ENCODE measurements at regions not wholly inside any gene's neighbourhood (a gene's known extent, or its start where the extent isn't known, plus 50 kb on each side); places are given as distances from the start of the nearest gene placed in this dataset.
"Not testable (repeated sequence)": the region's sequence is repeated elsewhere in the genome, so short reads cannot be mapped to it uniquely, and the experiment has no call there.

DNA sequence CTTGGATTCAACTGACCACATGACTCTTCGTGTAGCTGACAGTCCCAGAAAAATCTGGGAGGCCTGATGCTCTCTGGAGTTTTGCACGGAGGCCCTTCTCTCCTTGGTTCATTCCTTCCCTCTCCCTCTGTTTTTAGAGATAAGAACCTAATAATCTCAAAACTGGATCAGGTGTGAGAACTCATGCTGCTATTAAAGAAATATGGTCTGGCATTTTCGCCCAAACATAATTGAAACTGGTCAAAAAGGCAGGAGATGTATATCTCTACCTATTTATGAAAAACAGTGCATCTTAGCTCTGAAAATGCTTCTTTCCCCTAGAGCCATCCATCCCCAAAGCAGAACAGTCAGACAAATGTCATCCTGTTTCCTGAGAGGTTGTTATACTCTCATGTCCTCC is 397.5 kb downstream of the PRELID2 start:
- no peaks in the 10 kb centered on the region for H3K36me3 ChIP-seq (replicated peaks)
- no peaks in the 10 kb centered on the region for H3K27me3 ChIP-seq (ENCODE audit: low read depth)
- no peaks in the 10 kb centered on the region for H3K4me1 ChIP-seq
- no peaks in the 10 kb centered on the region for H3K9me3 ChIP-seq
- H3K4me3 ChIP-seq: no peak overlapping the region
- in situ Hi-C loops (cut with MboI; ENCODE audit: low sequenced_read_pairs): no loop called here
- no peak for DNase-seq (ENCODE audit: low spot score in 2 of 2)

GRCh38 chr5:145433077-145433476 is 402.1 kb downstream of the PRELID2 start:
- H3K4me3 ChIP-seq: no peak overlapping the region
- no peaks in the 10 kb centered on the region for H3K9me3 ChIP-seq
- no peak for DNase-seq (ENCODE audit: low spot score in 2 of 2)
- no peaks in the 10 kb centered on the region for H3K27me3 ChIP-seq (ENCODE audit: low read depth)
- no peaks in the 10 kb centered on the region for H3K4me1 ChIP-seq
- in situ Hi-C loops (cut with MboI; ENCODE audit: low sequenced_read_pairs): no loop called here
- H3K36me3 ChIP-seq (replicated peaks): no peaks in the 10 kb centered on the region

DNA sequence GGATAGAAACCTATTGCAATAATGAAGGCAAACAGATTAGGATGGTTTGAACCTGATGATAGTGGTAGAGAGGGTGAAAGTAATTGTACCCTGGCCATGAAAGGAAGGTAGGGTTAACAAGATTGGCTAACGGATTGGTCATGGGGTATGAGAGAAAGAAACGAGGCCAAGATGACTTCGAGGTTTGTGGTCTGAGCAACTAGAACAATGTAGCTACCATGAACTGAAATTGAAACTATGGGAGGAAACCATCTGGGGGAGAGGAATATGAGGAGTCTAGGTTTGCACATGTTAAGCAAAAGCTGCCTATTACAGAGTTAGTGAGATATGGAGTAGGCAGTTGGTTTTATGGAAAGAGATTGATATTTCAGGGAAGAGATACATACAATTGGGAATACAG is 406.0 kb downstream of the PRELID2 start:
- Histone ChIP-seq H3K9me3 (no peaks in the 10 kb centered on the region), H3K36me3 (replicated peaks) (no peaks in the 10 kb centered on the region), H3K4me1 (no peaks in the 10 kb centered on the region), H3K4me3 (no peak overlapping the region), H3K27me3 (ENCODE audit: low read depth) (no peaks in the 10 kb centered on the region)
- no peak for DNase-seq (ENCODE audit: low spot score in 2 of 2)
- in situ Hi-C loops (cut with MboI; ENCODE audit: low sequenced_read_pairs): no loop called here

DNA sequence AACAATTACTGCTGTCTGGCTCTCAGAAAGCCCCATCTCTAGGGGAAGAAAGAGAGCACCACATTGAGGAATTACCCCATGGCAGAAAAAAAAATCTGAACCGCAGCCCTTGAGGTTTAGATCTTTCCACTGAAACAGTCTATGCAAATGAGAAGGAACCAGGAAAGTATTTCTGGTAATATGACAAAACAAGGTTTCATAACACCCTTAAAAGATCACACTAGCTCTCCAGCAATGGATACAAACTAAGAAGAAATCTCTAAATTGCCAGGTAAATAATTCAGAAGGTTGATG is 427.1 kb downstream of the PRELID2 start:
- Histone ChIP-seq H3K4me1 (no peaks in the 10 kb centered on the region; the same call in 1 of the 2 replicates), H3K4me3 (no peak overlapping the region), H3K9me3 (no peaks in the 10 kb centered on the region), H3K36me3 (replicated peaks) (no peaks in the 10 kb centered on the region), H3K27me3 (ENCODE audit: low read depth) (no peaks in the 10 kb centered on the region)
- DNase-seq (ENCODE audit: low spot score in 2 of 2): no peak
- in situ Hi-C loops (cut with MboI; ENCODE audit: low sequenced_read_pairs): no loop called here

- no peaks in the 10 kb centered on the region for H3K27me3 ChIP-seq (ENCODE audit: low read depth)
- no peaks in the 10 kb centered on the region for H3K36me3 ChIP-seq (replicated peaks)
- no peaks in the 10 kb centered on the region; the same call in 1 of the 2 replicates for H3K4me1 ChIP-seq
- H3K4me3 ChIP-seq: no peak overlapping the region
- no peaks in the 10 kb centered on the region for H3K9me3 ChIP-seq
- no peak for DNase-seq (ENCODE audit: low spot score in 2 of 2)
- in situ Hi-C loops (cut with MboI; ENCODE audit: low sequenced_read_pairs): no loop called here
These were observed 427.7 kb downstream of the PRELID2 start for GRCh38 chr5:145407300-145408047.

DNA sequence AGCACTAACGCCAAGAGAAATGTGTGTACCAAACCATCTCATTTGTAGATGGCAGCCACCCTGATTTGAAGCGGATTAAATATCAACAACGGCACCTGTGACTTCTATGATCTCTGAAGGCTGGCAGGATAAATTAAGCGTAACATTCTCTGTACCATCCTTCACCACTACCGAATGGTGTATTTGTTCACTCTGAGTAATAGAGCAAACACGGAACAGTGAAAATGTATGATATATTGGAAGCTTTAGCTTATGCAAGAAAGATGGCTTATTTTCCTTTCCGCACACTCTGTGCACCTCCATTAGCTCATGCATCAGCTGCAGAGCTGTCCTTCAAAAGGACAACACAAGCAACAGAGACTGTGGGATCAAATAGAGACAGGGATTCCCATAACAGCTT is 431.1 kb downstream of the PRELID2 start:
- no peaks in the 10 kb centered on the region for H3K27me3 ChIP-seq (ENCODE audit: low read depth)
- no peaks in the 10 kb centered on the region for H3K36me3 ChIP-seq (replicated peaks)
- no peaks in the 10 kb centered on the region; the same call in 1 of the 2 replicates for H3K4me1 ChIP-seq
- in situ Hi-C loops (cut with MboI; ENCODE audit: low sequenced_read_pairs): no loop called here
- no peak overlapping the region for H3K4me3 ChIP-seq
- DNase-seq (ENCODE audit: low spot score in 2 of 2): no peak
- H3K9me3 ChIP-seq: no peaks in the 10 kb centered on the region

- H3K4me1 ChIP-seq: no peaks in the 10 kb centered on the region
- no peaks in the 10 kb centered on the region for H3K9me3 ChIP-seq
- H3K27me3 ChIP-seq (ENCODE audit: low read depth): no peaks in the 10 kb centered on the region
- no peak for DNase-seq (ENCODE audit: low spot score in 2 of 2)
- in situ Hi-C loops (cut with MboI; ENCODE audit: low sequenced_read_pairs): no loop called here
- H3K4me3 ChIP-seq: no peak overlapping the region
- no peaks in the 10 kb centered on the region for H3K36me3 ChIP-seq (replicated peaks)
These were observed 438.3 kb downstream of the PRELID2 start for GRCh38 chr5:145396888-145397287.

- DNase-seq (ENCODE audit: low spot score in 2 of 2); H3K4me1 ChIP-seq; H3K4me3 ChIP-seq; in situ Hi-C loops (cut with MboI; ENCODE audit: low sequenced_read_pairs); H3K27me3 ChIP-seq (ENCODE audit: low read depth); H3K9me3 ChIP-seq; H3K36me3 ChIP-seq (replicated peaks): not testable (repeated sequence)
These were observed 440.0 kb downstream of the PRELID2 start for GRCh38 chr5:145395151-145395550.

DNA sequence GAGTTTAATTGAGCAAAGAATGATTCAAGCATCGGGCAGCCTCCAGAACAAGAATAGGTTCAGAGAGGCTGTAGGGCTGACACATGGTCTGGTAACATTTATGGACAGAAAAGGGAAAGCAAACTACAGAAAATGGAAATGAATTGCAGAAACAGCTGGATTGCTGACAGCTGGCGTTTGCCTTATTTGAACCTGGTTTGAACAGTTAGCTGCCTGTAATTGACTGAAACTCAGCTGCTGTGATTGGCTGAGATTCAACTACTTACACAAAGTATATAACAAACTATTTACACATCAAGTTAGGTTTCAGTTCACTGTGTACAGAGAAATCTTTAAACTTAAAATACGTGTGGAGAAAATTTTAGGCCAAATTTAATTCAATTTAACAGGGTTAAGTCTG is 441.7 kb downstream of the PRELID2 start:
- no peaks in the 10 kb centered on the region for H3K9me3 ChIP-seq
- no peaks in the 10 kb centered on the region for H3K4me1 ChIP-seq
- H3K27me3 ChIP-seq (ENCODE audit: low read depth): no peaks in the 10 kb centered on the region
- DNase-seq (ENCODE audit: low spot score in 2 of 2): no peak
- H3K4me3 ChIP-seq: no peak overlapping the region
- H3K36me3 ChIP-seq (replicated peaks): no peaks in the 10 kb centered on the region
- in situ Hi-C loops (cut with MboI; ENCODE audit: low sequenced_read_pairs): no loop called here

GRCh38 chr5:145389047-145389446 is 446.1 kb downstream of the PRELID2 start:
- Histone ChIP-seq H3K4me1 (no peaks in the 10 kb centered on the region), H3K36me3 (replicated peaks) (no peaks in the 10 kb centered on the region), H3K4me3 (no peak overlapping the region), H3K9me3 (no peaks in the 10 kb centered on the region), H3K27me3 (ENCODE audit: low read depth) (no peaks in the 10 kb centered on the region)
- in situ Hi-C loops (cut with MboI; ENCODE audit: low sequenced_read_pairs): no loop called here
- no peak for DNase-seq (ENCODE audit: low spot score in 2 of 2)

GRCh38 chr5:145385276-145385675 is 449.9 kb downstream of the PRELID2 start:
- in situ Hi-C loops (cut with MboI; ENCODE audit: low sequenced_read_pairs): no loop called here
- Histone ChIP-seq H3K9me3 (no peaks in the 10 kb centered on the region), H3K36me3 (replicated peaks) (no peaks in the 10 kb centered on the region), H3K4me1 (no peaks in the 10 kb centered on the region), H3K4me3 (no peak overlapping the region), H3K27me3 (ENCODE audit: low read depth) (no peaks in the 10 kb centered on the region)
- DNase-seq (ENCODE audit: low spot score in 2 of 2): no peak

DNA sequence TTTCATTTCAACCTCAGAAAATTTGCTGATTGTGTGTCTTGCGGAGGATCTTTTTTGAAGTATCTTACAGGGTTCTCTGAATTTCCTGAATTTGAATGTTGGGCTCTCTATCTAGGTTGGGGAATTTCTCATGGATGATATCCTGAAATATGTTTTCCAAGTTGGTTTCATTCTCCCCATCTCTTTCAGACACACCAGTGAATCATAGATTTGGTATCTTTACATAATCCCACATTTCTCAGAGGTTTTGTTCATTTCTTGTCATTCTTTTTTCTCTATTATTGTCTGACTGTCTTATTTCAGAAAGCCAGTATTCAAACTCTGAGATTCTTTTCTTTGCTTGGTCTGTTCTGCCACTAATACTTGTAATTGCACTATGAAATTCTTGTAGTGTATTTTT is 456.9 kb downstream of the PRELID2 start:
- Histone ChIP-seq H3K4me3 (no peak overlapping the region), H3K27me3 (ENCODE audit: low read depth) (no peaks in the 10 kb centered on the region), H3K9me3 (no peaks in the 10 kb centered on the region), H3K36me3 (replicated peaks) (no peaks in the 10 kb centered on the region), H3K4me1 (no peaks in the 10 kb centered on the region)
- in situ Hi-C loops (cut with MboI; ENCODE audit: low sequenced_read_pairs): no loop called here
- DNase-seq (ENCODE audit: low spot score in 2 of 2): no peak

DNA sequence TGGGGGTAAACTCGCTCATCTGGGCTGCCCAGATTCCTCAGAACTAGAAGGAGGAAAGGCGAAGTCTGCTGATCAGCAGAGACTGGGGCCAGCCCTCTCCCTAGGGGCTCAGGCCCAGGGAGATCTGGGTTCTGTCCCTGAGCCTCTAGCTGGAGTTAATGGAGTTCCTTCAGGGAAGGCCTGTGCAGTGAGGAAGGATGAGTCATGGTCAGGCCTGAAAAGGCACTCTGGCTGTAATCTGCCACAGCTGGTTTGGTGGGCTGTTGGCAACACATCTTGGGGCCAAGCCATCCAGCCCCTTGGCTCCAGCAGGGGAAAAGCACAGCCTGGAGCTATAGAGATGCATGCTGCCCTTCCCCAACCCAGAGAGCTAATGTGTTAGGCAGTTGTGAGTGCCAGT is 459.6 kb downstream of the PRELID2 start:
- DNase-seq (ENCODE audit: low spot score in 2 of 2): no peak
- no peaks in the 10 kb centered on the region for H3K4me1 ChIP-seq
- no peaks in the 10 kb centered on the region for H3K9me3 ChIP-seq
- H3K27me3 ChIP-seq (ENCODE audit: low read depth): no peaks in the 10 kb centered on the region
- H3K4me3 ChIP-seq: no peak overlapping the region
- H3K36me3 ChIP-seq (replicated peaks): no peaks in the 10 kb centered on the region
- in situ Hi-C loops (cut with MboI; ENCODE audit: low sequenced_read_pairs): no loop called here

- Histone ChIP-seq H3K9me3 (no peaks in the 10 kb centered on the region), H3K4me3 (no peak overlapping the region), H3K36me3 (replicated peaks) (no peaks in the 10 kb centered on the region), H3K27me3 (ENCODE audit: low read depth) (no peaks in the 10 kb centered on the region), H3K4me1 (no peaks in the 10 kb centered on the region)
- no peak for DNase-seq (ENCODE audit: low spot score in 2 of 2)
- in situ Hi-C loops (cut with MboI; ENCODE audit: low sequenced_read_pairs): no loop called here
These were observed 469.7 kb downstream of the PRELID2 start for GRCh38 chr5:145365464-145365863.

DNA sequence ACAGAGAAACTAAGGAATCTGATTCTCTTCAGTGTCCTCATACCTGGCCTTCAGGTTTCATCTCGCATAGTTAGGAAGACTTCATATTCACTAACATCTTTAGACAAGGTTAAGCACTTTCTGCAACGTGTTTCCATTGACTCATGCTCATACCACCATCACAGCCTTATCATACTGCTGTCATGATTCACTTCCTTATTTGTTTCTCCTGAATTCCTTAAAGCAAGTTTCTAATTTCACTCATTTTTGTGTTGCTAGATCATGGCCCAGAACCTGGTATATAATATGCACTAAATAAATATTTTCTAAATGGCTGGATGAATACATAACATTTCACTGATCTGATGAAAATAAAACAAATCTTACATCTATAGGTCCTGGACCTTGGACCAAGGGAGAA is 472.9 kb downstream of the PRELID2 start:
- Histone ChIP-seq H3K9me3 (no peaks in the 10 kb centered on the region), H3K4me1 (no peaks in the 10 kb centered on the region), H3K36me3 (replicated peaks) (no peaks in the 10 kb centered on the region), H3K27me3 (ENCODE audit: low read depth) (no peaks in the 10 kb centered on the region), H3K4me3 (no peak overlapping the region)
- DNase-seq (ENCODE audit: low spot score in 2 of 2): no peak
- in situ Hi-C loops (cut with MboI; ENCODE audit: low sequenced_read_pairs): no loop called here
